IPS-20b (cell line): ENCODE measurements at regions not wholly inside any gene's neighbourhood (a gene's known extent, or its start where the extent isn't known, plus 50 kb on each side); places are given as distances from the start of the nearest gene placed in this dataset.
"Not testable (repeated sequence)": the region's sequence is repeated elsewhere in the genome, so short reads cannot be mapped to it uniquely, and the experiment has no call there.

Experiments used
- H3K27ac ChIP-seq: one replicate; pipeline ENCODE4 v1.5.1; 2013; ENCODE audit warnings: low read length
- H3K27me3 ChIP-seq: 2 replicates; pipeline ENCODE4 v1.6.1; 2013; ENCODE audit warnings: mild to moderate bottlenecking, low read length, inconsistent platforms; ENCODE audit not compliant: insufficient read depth
- H3K36me3 ChIP-seq: 2 replicates; pipeline ENCODE4 v1.6.1; 2013; ENCODE audit warnings: low read depth, mild to moderate bottlenecking, inconsistent platforms, low read length, moderate library complexity; ENCODE audit not compliant: insufficient read depth
- H3K4me1 ChIP-seq: 2 replicates; pipeline ENCODE4 v1.6.1; 2013; ENCODE audit warnings: mild to moderate bottlenecking, control low read depth, inconsistent platforms, low read length, moderate library complexity; ENCODE audit not compliant: insufficient read depth
- H3K4me3 ChIP-seq: 2 replicates; pipeline ENCODE4 v1.5.1; 2013; ENCODE audit warnings: mild to moderate bottlenecking, low read length, inconsistent platforms
- H3K9ac ChIP-seq: 2 replicates; pipeline ENCODE4 v1.6.1; 2013; ENCODE audit warnings: low read depth, mild to moderate bottlenecking, inconsistent platforms, low read length, moderate library complexity
- H3K9me3 ChIP-seq: 2 replicates; pipeline ENCODE4 v1.6.1; 2013; ENCODE audit warnings: mild to moderate bottlenecking, low read depth, low read length, inconsistent platforms; ENCODE audit not compliant: insufficient read depth

DNA sequence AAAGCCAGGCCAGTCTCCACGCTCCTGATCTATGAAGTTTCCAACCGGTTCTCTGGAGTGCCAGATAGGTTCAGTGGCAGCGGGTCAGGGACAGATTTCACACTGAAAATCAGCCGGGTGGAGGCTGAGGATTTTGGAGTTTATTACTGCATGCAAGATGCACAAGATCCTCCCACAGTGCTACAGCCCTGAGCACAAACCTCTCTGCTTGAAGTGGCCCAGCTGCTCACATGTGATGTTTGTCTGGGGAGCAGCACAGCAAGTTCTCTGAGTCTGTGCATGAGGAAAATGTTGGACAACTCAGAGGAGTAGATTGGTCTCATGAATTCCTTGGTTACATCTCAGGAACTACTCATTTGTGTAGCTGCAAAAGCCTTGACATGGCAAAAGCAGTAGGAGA, 1295.1 kb downstream of the RPIA start:
- not testable (repeated sequence) for H3K27ac ChIP-seq, H3K36me3 ChIP-seq, H3K27me3 ChIP-seq, H3K4me3 ChIP-seq, H3K4me1 ChIP-seq, H3K9ac ChIP-seq, H3K9me3 ChIP-seq

DNA sequence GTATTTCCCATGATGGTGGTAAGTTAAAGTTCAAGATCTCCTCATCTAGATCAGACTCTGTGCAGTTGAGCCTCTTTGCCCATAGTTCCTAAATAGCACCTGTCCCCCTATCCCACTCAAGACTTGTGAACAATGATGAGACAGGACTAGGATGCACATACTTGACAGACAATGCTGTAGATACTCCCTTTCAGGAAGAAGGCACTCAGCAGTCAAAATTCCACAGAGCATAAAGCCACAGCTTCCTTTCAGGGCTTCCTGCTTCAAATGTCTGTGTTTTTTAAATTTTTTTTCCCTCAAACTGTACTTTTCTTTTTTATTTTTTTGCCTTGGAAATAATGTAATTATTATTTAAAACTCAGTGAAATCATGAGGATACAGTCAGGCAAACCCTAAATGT, 1305.3 kb downstream of the RPIA start:
- H3K9me3 ChIP-seq, H3K9ac ChIP-seq, H3K4me1 ChIP-seq, H3K27ac ChIP-seq, H3K27me3 ChIP-seq, H3K4me3 ChIP-seq, H3K36me3 ChIP-seq: not testable (repeated sequence)

DNA sequence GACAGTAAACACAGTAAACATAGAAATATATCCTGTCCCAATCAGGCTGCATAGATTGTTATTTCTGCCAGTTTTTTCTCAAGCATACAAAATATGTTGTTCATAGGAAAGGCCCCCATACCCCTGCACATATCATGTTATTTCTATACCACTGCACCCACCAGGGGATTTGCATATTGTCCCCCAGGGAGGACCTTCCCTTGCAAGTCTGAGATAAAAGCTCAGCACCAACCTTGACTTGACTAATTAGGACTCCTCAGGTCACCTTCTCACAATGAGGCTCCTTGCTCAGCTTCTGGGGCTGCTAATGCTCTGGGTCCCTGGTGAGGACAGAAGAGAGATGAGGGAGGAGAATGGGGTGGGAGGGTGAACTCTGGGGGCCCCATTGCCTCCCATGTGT, 1313.1 kb downstream of the RPIA start:
- not testable (repeated sequence) for H3K9me3 ChIP-seq, H3K36me3 ChIP-seq, H3K4me3 ChIP-seq, H3K4me1 ChIP-seq, H3K27me3 ChIP-seq, H3K27ac ChIP-seq, H3K9ac ChIP-seq

DNA sequence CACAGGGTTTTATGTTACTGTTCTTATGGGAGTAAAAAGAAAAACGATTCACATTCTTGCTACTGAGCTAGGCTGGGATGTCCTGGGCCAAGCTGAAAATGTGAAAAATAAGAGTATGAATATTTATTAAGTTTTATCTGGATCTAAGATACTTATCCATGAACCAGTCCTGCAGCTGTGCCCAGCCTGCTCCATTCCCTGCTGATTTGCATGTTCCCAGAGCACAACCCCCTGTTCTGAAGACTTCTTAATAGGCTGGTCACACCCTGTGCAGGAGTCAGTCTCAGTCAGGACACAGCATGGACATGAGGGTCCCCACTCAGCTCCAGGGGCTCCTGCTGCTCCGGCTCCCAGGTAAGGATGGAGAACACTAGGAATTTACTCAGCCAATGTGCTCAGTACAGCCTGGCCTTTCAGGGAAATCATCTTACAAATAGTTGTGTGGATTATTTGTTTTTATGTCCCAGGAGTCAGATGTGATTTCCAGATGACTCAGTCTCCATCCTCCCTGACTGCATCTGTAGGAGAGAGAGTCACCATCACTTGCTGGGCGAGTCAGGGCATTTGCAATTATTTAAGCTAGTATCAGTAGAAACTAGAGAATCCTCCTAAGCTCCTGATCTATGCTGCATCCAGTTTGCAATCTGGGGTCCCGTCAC, 1319.1 kb downstream of the RPIA start:
- H3K4me1 ChIP-seq, H3K27ac ChIP-seq, H3K9ac ChIP-seq, H3K4me3 ChIP-seq, H3K27me3 ChIP-seq, H3K9me3 ChIP-seq, H3K36me3 ChIP-seq: not testable (repeated sequence)

DNA sequence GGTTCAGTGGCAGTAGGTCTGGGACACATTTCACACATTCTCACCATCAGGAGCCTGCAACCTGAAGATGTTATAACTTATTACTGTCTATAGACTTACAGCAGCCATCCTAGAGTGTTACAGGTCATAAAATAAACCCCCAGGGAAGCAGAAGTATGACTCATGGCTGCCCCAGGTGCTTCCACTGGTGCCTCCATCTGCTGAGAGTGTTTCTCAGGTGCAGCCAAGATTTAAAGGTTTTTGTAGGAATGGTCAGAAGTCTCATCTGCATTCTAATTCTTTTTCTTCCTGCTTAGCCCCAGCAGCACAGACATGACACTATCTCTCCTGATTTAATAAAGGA, 1319.6 kb downstream of the RPIA start:
- H3K9ac ChIP-seq, H3K9me3 ChIP-seq, H3K27me3 ChIP-seq, H3K4me1 ChIP-seq, H3K36me3 ChIP-seq, H3K4me3 ChIP-seq, H3K27ac ChIP-seq: not testable (repeated sequence)

DNA sequence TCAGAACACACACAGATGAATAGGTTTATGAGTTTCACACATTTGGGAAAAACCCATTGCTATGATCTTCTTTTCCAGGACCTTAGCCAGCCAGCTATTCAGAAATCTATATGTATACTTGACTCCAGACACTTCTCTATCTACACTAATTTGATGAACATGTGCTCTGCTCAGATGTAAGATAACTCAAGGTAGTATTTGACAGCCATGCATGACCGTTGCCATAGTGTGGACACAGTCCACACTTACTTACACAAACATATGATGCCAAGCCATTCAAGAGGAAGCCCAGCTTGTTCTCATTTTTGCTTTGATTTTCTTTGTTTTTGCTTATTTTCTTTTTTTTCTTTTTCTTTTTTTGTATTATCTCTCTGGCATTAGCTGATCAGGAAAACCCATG, 1328.4 kb downstream of the RPIA start:
- not testable (repeated sequence) for H3K9ac ChIP-seq, H3K27me3 ChIP-seq, H3K4me3 ChIP-seq, H3K36me3 ChIP-seq, H3K27ac ChIP-seq, H3K4me1 ChIP-seq, H3K9me3 ChIP-seq

DNA sequence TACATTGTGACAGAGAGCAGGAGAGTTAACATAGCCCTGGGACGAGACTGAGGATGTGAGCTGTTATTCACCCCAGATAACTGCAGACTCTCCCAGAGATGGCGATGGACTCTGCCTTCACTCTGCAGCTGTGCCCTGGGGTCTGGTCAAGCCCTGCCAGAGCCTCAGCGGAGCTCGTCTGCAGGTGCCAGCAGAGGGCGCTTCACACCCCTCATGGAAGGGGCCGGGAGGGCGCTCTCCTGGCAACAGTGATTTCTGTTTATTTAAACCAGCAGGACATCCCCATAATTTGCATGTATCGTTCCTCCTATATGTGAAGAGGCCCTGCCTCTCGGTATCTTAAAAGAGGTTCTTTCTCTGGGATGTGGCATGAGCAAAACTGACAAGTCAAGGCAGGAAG, 1329.8 kb downstream of the RPIA start:
- not testable (repeated sequence) for H3K27ac ChIP-seq, H3K9ac ChIP-seq, H3K4me1 ChIP-seq, H3K9me3 ChIP-seq, H3K27me3 ChIP-seq, H3K4me3 ChIP-seq, H3K36me3 ChIP-seq

DNA sequence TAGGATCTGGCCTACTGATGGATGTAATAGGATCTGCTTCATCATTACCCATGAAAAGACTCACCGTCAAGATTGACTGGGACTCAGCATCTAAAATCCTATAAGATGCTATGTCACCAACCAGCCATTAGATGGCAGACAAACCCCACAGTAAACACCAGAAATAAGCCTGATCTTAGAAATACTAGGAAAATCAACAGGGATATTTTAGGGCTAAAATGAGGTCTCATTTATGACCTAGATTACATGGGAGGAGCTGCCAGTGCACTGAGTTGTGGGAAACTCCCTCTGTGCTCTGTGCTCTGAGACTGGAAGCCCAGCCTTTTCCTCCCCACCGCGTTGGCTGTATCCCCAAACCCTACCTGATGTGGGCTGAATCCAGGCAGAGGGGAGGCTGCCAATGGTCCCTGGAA, 1335.8 kb downstream of the RPIA start:
- H3K27me3 ChIP-seq, H3K9me3 ChIP-seq, H3K27ac ChIP-seq, H3K4me1 ChIP-seq, H3K4me3 ChIP-seq, H3K9ac ChIP-seq, H3K36me3 ChIP-seq: not testable (repeated sequence)

DNA sequence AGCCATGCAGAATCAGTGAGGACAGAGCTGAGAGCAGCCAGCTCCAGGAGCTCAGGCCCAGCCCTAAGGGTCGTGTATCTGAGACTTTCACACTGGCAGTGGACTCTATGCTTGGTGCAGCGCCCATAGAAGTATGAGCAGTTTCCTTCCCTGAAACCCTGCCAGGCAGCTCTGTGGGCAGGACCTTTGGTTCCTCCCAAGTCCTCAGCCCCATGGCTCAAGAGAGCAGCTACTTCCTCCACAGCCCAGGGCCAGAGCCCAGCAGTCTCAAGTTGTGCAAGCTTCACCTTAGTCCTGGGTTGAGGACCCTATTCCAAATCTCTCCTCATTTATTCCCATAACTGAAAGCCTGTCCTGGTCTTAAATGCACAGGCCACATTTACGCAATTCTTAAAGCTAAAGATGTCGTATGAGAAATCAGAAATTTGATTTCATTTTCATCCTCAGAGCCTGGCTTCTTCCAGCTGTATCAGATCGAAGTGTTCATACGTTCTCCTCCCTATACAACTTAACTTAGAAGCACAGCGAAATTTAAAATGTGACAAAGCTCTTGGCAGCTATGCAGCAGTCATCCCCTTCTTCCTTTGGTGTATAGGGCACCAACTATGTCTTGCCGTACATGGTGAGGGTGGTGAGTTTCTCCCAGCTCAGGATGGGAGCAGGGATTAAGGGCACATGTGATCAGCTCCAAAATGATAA, 1337.1 kb downstream of the RPIA start:
- H3K4me3 ChIP-seq, H3K36me3 ChIP-seq, H3K4me1 ChIP-seq, H3K9ac ChIP-seq, H3K27me3 ChIP-seq, H3K9me3 ChIP-seq, H3K27ac ChIP-seq: not testable (repeated sequence)

DNA sequence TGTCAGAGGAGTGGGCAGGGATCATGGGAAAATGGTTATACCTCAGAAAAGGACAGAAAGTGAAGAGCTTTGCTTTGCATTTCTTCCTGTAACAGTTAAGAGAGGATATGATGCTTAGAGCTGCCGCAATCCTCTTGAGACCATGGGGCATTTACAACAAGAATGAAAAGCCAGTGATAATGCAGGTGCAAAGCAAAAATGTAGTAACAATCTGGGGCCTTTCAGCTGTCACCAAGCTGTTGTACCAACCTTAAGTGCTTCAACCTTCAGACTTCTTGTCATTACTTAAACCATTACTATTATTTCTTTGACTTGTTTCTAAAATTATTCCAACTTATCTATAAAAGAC, 1337.6 kb downstream of the RPIA start:
- H3K4me3 ChIP-seq, H3K9ac ChIP-seq, H3K27ac ChIP-seq, H3K9me3 ChIP-seq, H3K36me3 ChIP-seq, H3K4me1 ChIP-seq, H3K27me3 ChIP-seq: not testable (repeated sequence)

DNA sequence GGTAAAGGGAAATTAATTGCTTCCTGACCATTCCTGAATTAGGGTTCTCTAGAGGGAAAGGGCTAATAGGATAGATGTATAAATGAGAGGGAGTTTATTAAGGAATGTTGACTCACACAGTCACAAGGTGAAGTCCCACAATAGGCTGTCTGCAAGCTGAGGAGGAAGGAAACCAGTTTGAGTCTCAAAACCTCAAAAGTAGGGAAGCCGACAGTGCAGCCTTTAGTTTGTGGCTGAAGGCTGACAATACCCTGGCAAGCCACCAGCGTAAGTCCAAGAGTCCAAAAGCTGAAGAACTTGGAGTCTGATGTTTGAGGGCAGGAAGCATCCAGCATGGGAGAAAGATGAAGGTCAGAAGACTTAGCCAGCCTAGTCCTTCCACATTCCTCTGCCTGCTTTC, 1340.8 kb downstream of the RPIA start:
- not testable (repeated sequence) for H3K27me3 ChIP-seq, H3K9ac ChIP-seq, H3K27ac ChIP-seq, H3K36me3 ChIP-seq, H3K4me3 ChIP-seq, H3K9me3 ChIP-seq, H3K4me1 ChIP-seq

DNA sequence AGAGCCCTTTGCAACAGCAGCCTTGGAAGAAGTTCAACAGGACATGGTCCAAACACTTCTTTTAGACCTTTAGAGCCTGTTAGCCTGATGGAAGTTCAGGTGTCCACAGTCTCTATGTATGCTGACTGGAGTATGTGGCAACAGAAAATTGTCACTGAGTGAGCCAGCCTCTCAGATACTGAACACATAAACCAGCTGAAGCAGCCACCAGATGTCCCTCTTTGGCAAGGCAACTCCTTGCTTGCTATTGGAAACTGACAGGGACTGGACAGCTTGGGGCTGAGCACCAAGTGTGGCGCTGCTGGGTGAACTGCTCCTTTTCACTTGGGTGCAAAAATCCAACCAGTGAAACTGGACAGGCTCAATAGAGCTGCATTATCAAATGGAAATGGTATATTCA, 1344.9 kb downstream of the RPIA start:
- H3K27ac ChIP-seq, H3K9ac ChIP-seq, H3K4me1 ChIP-seq, H3K27me3 ChIP-seq, H3K36me3 ChIP-seq, H3K9me3 ChIP-seq, H3K4me3 ChIP-seq: not testable (repeated sequence)

DNA sequence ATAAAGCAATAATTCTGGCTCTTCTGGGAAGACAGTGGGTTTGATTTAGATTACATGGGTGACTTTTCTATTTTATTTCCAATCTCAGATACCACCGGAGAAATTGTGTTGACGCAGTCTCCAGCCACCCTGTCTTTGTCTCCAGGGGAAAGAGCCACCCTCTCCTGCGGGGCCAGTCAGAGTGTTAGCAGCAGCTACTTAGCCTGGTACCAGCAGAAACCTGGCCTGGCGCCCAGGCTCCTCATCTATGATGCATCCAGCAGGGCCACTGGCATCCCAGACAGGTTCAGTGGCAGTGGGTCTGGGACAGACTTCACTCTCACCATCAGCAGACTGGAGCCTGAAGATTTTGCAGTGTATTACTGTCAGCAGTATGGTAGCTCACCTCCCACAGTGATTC, 1347.6 kb downstream of the RPIA start:
- not testable (repeated sequence) for H3K4me1 ChIP-seq, H3K27me3 ChIP-seq, H3K27ac ChIP-seq, H3K4me3 ChIP-seq, H3K36me3 ChIP-seq, H3K9ac ChIP-seq, H3K9me3 ChIP-seq
